HFFc6 (cell line): ENCODE measurements at regions not wholly inside any gene's neighbourhood (a gene's known extent, or its start where the extent isn't known, plus 50 kb on each side); places are given as distances from the start of the nearest gene placed in this dataset.

ENCODE experiments used
- DNase-seq: peaks from one replicate; pipeline ENCODE4 v3.0.0-alpha.2; 2018
- H3K27ac Mint-ChIP-seq: 2 replicates; pipeline ENCODE4 v1.8.0; 2020; ENCODE audit warnings: mild to moderate bottlenecking, mixed read lengths
- H3K27me3 Mint-ChIP-seq: 2 replicates; pipeline ENCODE4 v1.8.0; 2021; ENCODE audit warnings: mild to moderate bottlenecking, moderate library complexity, mixed read lengths; ENCODE audit not compliant: insufficient read depth
- H3K36me3 Mint-ChIP-seq: 2 replicates; pipeline ENCODE4 v1.8.0; 2021; ENCODE audit warnings: low read depth, mixed read lengths
- H3K4me1 Mint-ChIP-seq: 2 replicates; pipeline ENCODE4 v1.8.0; 2020; ENCODE audit warnings: low read depth, mixed read lengths
- H3K4me3 Mint-ChIP-seq: 2 replicates; pipeline ENCODE4 v1.8.0; 2020; ENCODE audit warnings: mild to moderate bottlenecking, moderate library complexity, mixed read lengths
- H3K9me3 Mint-ChIP-seq: 2 replicates; pipeline ENCODE4 v1.8.0; 2020; ENCODE audit warnings: mild to moderate bottlenecking, mixed read lengths
- CTCF ChIP-seq: fragments of 200-600 bp; sonication (generic); IDR thresholded peaks from 2 replicates; pipeline ENCODE4 v1.5.0; 2021; ENCODE audit warnings: antibody characterized with exemption, mild to moderate bottlenecking

GRCh38 chr21:35412231-35412630, 363.1 kb upstream of the RUNX1 start:
- H3K27ac Mint-ChIP-seq = no peak overlapping the region
- no peaks in the 10 kb centered on the region for H3K36me3 Mint-ChIP-seq
- no peak overlapping the region for H3K4me3 Mint-ChIP-seq
- H3K4me1 Mint-ChIP-seq = peaks cover 18% of the 10 kb centered on the region
- no peak for TF ChIP-seq CTCF
- H3K9me3 Mint-ChIP-seq = no peaks in the 10 kb centered on the region
- DNase-seq = no peak
- H3K27me3 Mint-ChIP-seq = peaks cover 2% of the 10 kb centered on the region

GRCh38 chr21:35411434-35411833, 362.3 kb upstream of the RUNX1 start:
- no peak overlapping the region for H3K4me3 Mint-ChIP-seq
- H3K9me3 Mint-ChIP-seq = no peaks in the 10 kb centered on the region
- H3K36me3 Mint-ChIP-seq = no peaks in the 10 kb centered on the region
- DNase-seq = no peak
- H3K27me3 Mint-ChIP-seq = peaks cover 2% of the 10 kb centered on the region
- H3K27ac Mint-ChIP-seq = no peak overlapping the region
- TF ChIP-seq CTCF = no peak
- peaks cover 18% of the 10 kb centered on the region for H3K4me1 Mint-ChIP-seq

- no peak overlapping the region for H3K27ac Mint-ChIP-seq
- peaks cover 2% of the 10 kb centered on the region for H3K27me3 Mint-ChIP-seq
- peaks cover 18% of the 10 kb centered on the region for H3K4me1 Mint-ChIP-seq
- no peak for DNase-seq
- no peaks in the 10 kb centered on the region for H3K36me3 Mint-ChIP-seq
- no peak for TF ChIP-seq CTCF
- no peaks in the 10 kb centered on the region for H3K9me3 Mint-ChIP-seq
- H3K4me3 Mint-ChIP-seq = no peak overlapping the region
Observed at GRCh38 chr21:35410656-35411055, 361.6 kb upstream of the RUNX1 start.

GRCh38 chr21:35410123-35410522, 361.0 kb upstream of the RUNX1 start:
- no peak for TF ChIP-seq CTCF

GRCh38 chr21:35408401-35408800, 359.3 kb upstream of the RUNX1 start:
- no peak for DNase-seq
- Mint-ChIP-seq H3K4me3 (peak overlapping the region; percentile 85), H3K4me1 (peaks cover 18% of the 10 kb centered on the region), H3K27me3 (peaks cover 3% of the 10 kb centered on the region), H3K27ac (peak overlapping the region; percentile 82), H3K9me3 (no peaks in the 10 kb centered on the region), H3K36me3 (no peaks in the 10 kb centered on the region)
- no peak for TF ChIP-seq CTCF

More at GRCh38 chr21:35410123-35410522, 361.0 kb upstream of the RUNX1 start:
- Mint-ChIP-seq H3K9me3 (no peaks in the 10 kb centered on the region), H3K36me3 (no peaks in the 10 kb centered on the region), H3K4me3 (no peak overlapping the region), H3K27me3 (peaks cover 2% of the 10 kb centered on the region), H3K27ac (no peak overlapping the region), H3K4me1 (peaks cover 18% of the 10 kb centered on the region)
- no peak for DNase-seq

- no peak for DNase-seq
- no peak overlapping the region for H3K27ac Mint-ChIP-seq
- no peak overlapping the region for H3K4me3 Mint-ChIP-seq
- TF ChIP-seq CTCF = no peak
- no peaks in the 10 kb centered on the region for H3K36me3 Mint-ChIP-seq
- no peaks in the 10 kb centered on the region for H3K9me3 Mint-ChIP-seq
- peaks cover 3% of the 10 kb centered on the region for H3K27me3 Mint-ChIP-seq
- H3K4me1 Mint-ChIP-seq = peaks cover 24% of the 10 kb centered on the region
Observed at GRCh38 chr21:35406635-35407034, 357.5 kb upstream of the RUNX1 start.
